H9 (cell line): ENCODE measurements at regions not wholly inside any gene's neighbourhood (a gene's known extent, or its start where the extent isn't known, plus 50 kb on each side); places are given as distances from the start of the nearest gene placed in this dataset.

Source experiments
- DNase-seq: peaks from one replicate; pipeline ENCODE4 v3.0.0-alpha.2; 2017
- H2AFZ ChIP-seq: one replicate; pipeline ENCODE4 v1.6.1; 2013; ENCODE audit warnings: mild to moderate bottlenecking, low read length, control low read depth, moderate library complexity
- H2AK5ac ChIP-seq: 2 replicates; pipeline ENCODE4 v1.6.1; 2013; ENCODE audit warnings: low read length, control low read depth, mixed read lengths; ENCODE audit not compliant: insufficient read length
- H2BK120ac ChIP-seq: one replicate; pipeline ENCODE4 v1.6.1; 2013; ENCODE audit warnings: low read depth, mild to moderate bottlenecking, low read length, control low read depth, inconsistent platforms; ENCODE audit not compliant: poor library complexity, severe bottlenecking
- H2BK12ac ChIP-seq: 2 replicates; pipeline ENCODE4 v1.6.1; 2013; ENCODE audit warnings: low read length, control low read depth, mixed read lengths, low read depth; ENCODE audit not compliant: insufficient read length
- H2BK15ac ChIP-seq: 2 replicates; pipeline ENCODE4 v1.6.1; 2013; ENCODE audit warnings: low read depth, low read length, control low read depth
- H2BK20ac ChIP-seq: one replicate; pipeline ENCODE4 v1.6.1; 2013; ENCODE audit warnings: low read depth, mild to moderate bottlenecking, low read length, control low read depth, inconsistent platforms; ENCODE audit not compliant: poor library complexity, severe bottlenecking
- H2BK5ac ChIP-seq: 2 replicates; pipeline ENCODE4 v1.6.1; 2013; ENCODE audit warnings: low read length, control low read depth, mixed read lengths; ENCODE audit not compliant: insufficient read length
- H3K14ac ChIP-seq: 2 replicates; pipeline ENCODE4 v1.6.1; 2013; ENCODE audit warnings: low read length, control low read depth; ENCODE audit not compliant: insufficient read depth
- H3K18ac ChIP-seq: 2 replicates; pipeline ENCODE4 v1.6.1; 2013; ENCODE audit warnings: low read depth, mild to moderate bottlenecking, mixed read lengths, low read length, control low read depth; ENCODE audit not compliant: insufficient read length
- H3K23ac ChIP-seq: 2 replicates; pipeline ENCODE4 v1.6.1; 2013; ENCODE audit warnings: low read length, control low read depth, mixed read lengths, low read depth; ENCODE audit not compliant: insufficient read length
- H3K23me2 ChIP-seq: 2 replicates; pipeline ENCODE4 v1.6.1; 2013; ENCODE audit warnings: low read depth, mild to moderate bottlenecking, mixed read lengths, low read length, control low read depth; ENCODE audit not compliant: insufficient read length, poor library complexity, severe bottlenecking
- H3K27ac ChIP-seq: 2 replicates; pipeline ENCODE4 v1.5.1; 2013; ENCODE audit warnings: low read length, control low read depth, mixed read lengths, low read depth; ENCODE audit not compliant: insufficient read length
- H3K27me3 ChIP-seq: 2 replicates; pipeline ENCODE4 v1.6.1; 2013; ENCODE audit warnings: low read length, control low read depth, inconsistent platforms; ENCODE audit not compliant: insufficient read depth
- H3K4ac ChIP-seq: 2 replicates; pipeline ENCODE4 v1.6.1; 2013; ENCODE audit warnings: low read depth, mild to moderate bottlenecking, control low read depth, inconsistent platforms, low read length, moderate library complexity
- H3K4me1 ChIP-seq: 2 replicates; pipeline ENCODE4 v1.6.1; 2013; ENCODE audit warnings: low read length, control low read depth, inconsistent platforms; ENCODE audit not compliant: insufficient read depth
- H3K4me2 ChIP-seq: 2 replicates; pipeline ENCODE4 v1.6.1; 2013; ENCODE audit warnings: low read length, control low read depth, mixed read lengths; ENCODE audit not compliant: insufficient read length, insufficient read depth
- H3K56ac ChIP-seq: 2 replicates; pipeline ENCODE4 v1.6.1; 2013; ENCODE audit warnings: low read depth, mild to moderate bottlenecking, mixed read lengths, low read length, control low read depth; ENCODE audit not compliant: insufficient read length
- H3K79me1 ChIP-seq: 2 replicates; pipeline ENCODE4 v1.6.1; 2013; ENCODE audit warnings: low read depth, mild to moderate bottlenecking, moderate library complexity, low read length, control low read depth, inconsistent platforms; ENCODE audit not compliant: insufficient read depth, poor library complexity, severe bottlenecking
- H3K79me2 ChIP-seq: 2 replicates; pipeline ENCODE4 v1.6.1; 2013; ENCODE audit warnings: low read length, control low read depth, inconsistent platforms; ENCODE audit not compliant: insufficient read depth
- H3K9ac ChIP-seq: 2 replicates; pipeline ENCODE4 v1.6.1; 2013; ENCODE audit warnings: low read length, control low read depth, mixed read lengths; ENCODE audit not compliant: insufficient read length; ENCODE audit errors: extremely low read depth
- H3K9me3 ChIP-seq: one replicate; pipeline ENCODE4 v1.6.1; 2013; ENCODE audit warnings: low read depth, low read length, inconsistent platforms; ENCODE audit not compliant: control insufficient read depth
- H3T11ph ChIP-seq: one replicate; pipeline ENCODE4 v1.6.1; 2013; ENCODE audit warnings: mild to moderate bottlenecking, low read length, control low read depth, inconsistent platforms
- H4K20me1 ChIP-seq: one replicate; pipeline ENCODE4 v1.6.1; 2013; ENCODE audit not compliant: control insufficient read depth, insufficient read length, insufficient read depth
- H4K5ac ChIP-seq: 2 replicates; pipeline ENCODE4 v1.6.1; 2013; ENCODE audit warnings: low read depth, mild to moderate bottlenecking, mixed read lengths, low read length, control low read depth; ENCODE audit not compliant: insufficient read length
- H4K8ac ChIP-seq: replicated peaks from 2 replicates; pipeline ENCODE4 v1.6.1; 2013; ENCODE audit warnings: low read length, control low read depth, mixed read lengths, low read depth; ENCODE audit not compliant: insufficient read length
- H4K91ac ChIP-seq: 2 replicates; pipeline ENCODE4 v1.6.1; 2013; ENCODE audit warnings: low read depth, mild to moderate bottlenecking, moderate library complexity, mixed read lengths, low read length, control low read depth; ENCODE audit not compliant: insufficient read length
- H3K27ac Mint-ChIP-seq, 3 experiments: 2 replicates in 2 of 3; 3 replicates in 1 of 3; pipeline ENCODE4 v1.8.0; 2020 to 2021; ENCODE audit warnings: mixed read lengths in 3 of 3, mild to moderate bottlenecking in 1 of 3, moderate library complexity in 1 of 3
- H3K27me3 Mint-ChIP-seq: 2 replicates; pipeline ENCODE4 v1.8.0; 2021; ENCODE audit warnings: low read depth, mild to moderate bottlenecking, moderate library complexity, mixed read lengths
- H3K36me3 Mint-ChIP-seq, 3 experiments: 2 replicates in 2 of 3; 3 replicates in 1 of 3; pipeline ENCODE4 v1.8.0; 2020 to 2021; ENCODE audit warnings: low read depth in 3 of 3, mixed read lengths in 3 of 3; ENCODE audit not compliant: insufficient read depth in 1 of 3
- H3K4me1 Mint-ChIP-seq, 2 experiments: 2 replicates each; pipeline ENCODE4 v1.8.0; 2020; ENCODE audit warnings: mixed read lengths in 2 of 2
- H3K4me3 Mint-ChIP-seq, 2 experiments: 2 replicates in 1 of 2; 3 replicates in 1 of 2; pipeline ENCODE4 v1.8.0; 2020 to 2021; ENCODE audit warnings: mild to moderate bottlenecking in 2 of 2, mixed read lengths in 2 of 2, moderate library complexity in 1 of 2
- H3K9me3 Mint-ChIP-seq, 2 experiments: 2 replicates in 1 of 2; 3 replicates in 1 of 2; pipeline ENCODE4 v1.8.0; 2020; ENCODE audit warnings: mild to moderate bottlenecking in 2 of 2, mixed read lengths in 2 of 2, moderate library complexity in 1 of 2
- WGBS: extraction: QIAGEN DNeasy Blood & Tissue Kit; methylation state at CpG from one replicate; pipeline ENCODE4 v1.1.7; 2013; ENCODE audit warnings: missing lambda C conversion rate, low lambda C conversion rate, mixed read lengths; ENCODE audit not compliant: insufficient read length; ENCODE audit errors: extremely low coverage; 5-methylcytosine and 5-hydroxymethylcytosine counted together
- TF ChIP-seq, protein P1 (sequence below): fragments of 200-600 bp; sonication (generic); conservative IDR thresholded peaks from 3 replicates; pipeline ENCODE4 v1.8.0; 2021; ENCODE audit warnings: antibody characterized with exemption, mild to moderate bottlenecking

DNA sequence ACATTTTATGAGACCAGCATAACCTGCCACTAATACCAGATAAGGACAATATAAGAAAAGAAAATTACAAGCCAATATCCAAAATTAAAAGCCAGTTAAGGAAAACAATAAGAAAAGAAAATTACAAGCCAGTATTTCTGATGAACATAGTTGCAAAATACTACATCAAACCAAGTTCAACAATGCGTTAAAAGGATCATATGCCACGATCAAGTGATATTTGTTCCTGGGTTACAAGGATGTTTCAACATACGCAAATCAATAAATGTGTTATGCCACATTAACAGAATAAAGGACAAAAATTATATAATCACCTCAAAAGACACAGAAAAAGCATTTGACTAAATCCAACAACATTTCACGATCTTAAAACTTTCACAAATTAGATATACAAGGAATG lies 431.9 kb downstream of the ELAVL2 start:
- H3K14ac ChIP-seq = no peak overlapping the region
- TF ChIP-seq, protein P1, sequence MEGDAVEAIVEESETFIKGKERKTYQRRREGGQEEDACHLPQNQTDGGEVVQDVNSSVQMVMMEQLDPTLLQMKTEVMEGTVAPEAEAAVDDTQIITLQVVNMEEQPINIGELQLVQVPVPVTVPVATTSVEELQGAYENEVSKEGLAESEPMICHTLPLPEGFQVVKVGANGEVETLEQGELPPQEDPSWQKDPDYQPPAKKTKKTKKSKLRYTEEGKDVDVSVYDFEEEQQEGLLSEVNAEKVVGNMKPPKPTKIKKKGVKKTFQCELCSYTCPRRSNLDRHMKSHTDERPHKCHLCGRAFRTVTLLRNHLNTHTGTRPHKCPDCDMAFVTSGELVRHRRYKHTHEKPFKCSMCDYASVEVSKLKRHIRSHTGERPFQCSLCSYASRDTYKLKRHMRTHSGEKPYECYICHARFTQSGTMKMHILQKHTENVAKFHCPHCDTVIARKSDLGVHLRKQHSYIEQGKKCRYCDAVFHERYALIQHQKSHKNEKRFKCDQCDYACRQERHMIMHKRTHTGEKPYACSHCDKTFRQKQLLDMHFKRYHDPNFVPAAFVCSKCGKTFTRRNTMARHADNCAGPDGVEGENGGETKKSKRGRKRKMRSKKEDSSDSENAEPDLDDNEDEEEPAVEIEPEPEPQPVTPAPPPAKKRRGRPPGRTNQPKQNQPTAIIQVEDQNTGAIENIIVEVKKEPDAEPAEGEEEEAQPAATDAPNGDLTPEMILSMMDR = no peak
- H3K27me3 Mint-ChIP-seq = no peaks in the 10 kb centered on the region
- H3K27ac Mint-ChIP-seq = no peak overlapping the region
- H2BK120ac ChIP-seq = no peak overlapping the region
- H3K27me3 ChIP-seq = no peaks in the 10 kb centered on the region
- H2AK5ac ChIP-seq = no peak overlapping the region
- H3K23ac ChIP-seq = no peak overlapping the region
- no peaks in the 10 kb centered on the region for H3K79me1 ChIP-seq
- no peak overlapping the region for H3K4me3 Mint-ChIP-seq
- H3K56ac ChIP-seq = no peak overlapping the region
- peaks cover 4 to 16% of the 10 kb centered on the region in 2 experiments for H3K9me3 Mint-ChIP-seq
- no peaks in the 10 kb centered on the region for H3K23me2 ChIP-seq
- H3K18ac ChIP-seq = no peak overlapping the region
- H3K27ac ChIP-seq = no peak overlapping the region
- no peak overlapping the region for H4K8ac ChIP-seq
- H3K79me2 ChIP-seq = no peaks in the 10 kb centered on the region
- no peak overlapping the region for H3K4me2 ChIP-seq
- no peak overlapping the region for H4K5ac ChIP-seq
- no peak for DNase-seq
- whole genome bisulfite sequencing = no CpG with 5 or more reads among the region's 4 CpGs
- H3K4ac ChIP-seq = no peak overlapping the region
- H2BK15ac ChIP-seq = no peak overlapping the region
- H2BK12ac ChIP-seq = no peak overlapping the region
- H3K4me1 ChIP-seq = no peaks in the 10 kb centered on the region
- no peak overlapping the region for H2BK5ac ChIP-seq
- H3K36me3 Mint-ChIP-seq = peaks cover 0 to 4% (median 2%) of the 10 kb centered on the region in 3 experiments; a peak in 2 of 7 replicates
- H3K4me1 Mint-ChIP-seq = peaks cover 0 to 4% of the 10 kb centered on the region in 2 experiments; a peak in 1 of 4 replicates
- H3K9ac ChIP-seq = no peak overlapping the region
- no peaks in the 10 kb centered on the region for H4K20me1 ChIP-seq
- H3K9me3 ChIP-seq = no peaks in the 10 kb centered on the region
- H2AFZ ChIP-seq = no peak overlapping the region
- H4K91ac ChIP-seq = no peak overlapping the region
- no peak overlapping the region for H3T11ph ChIP-seq
- H2BK20ac ChIP-seq = no peak overlapping the region
